Kidney epithelial cell (primary cell): ENCODE measurements at regions not wholly inside any gene's neighbourhood (a gene's known extent, or its start where the extent isn't known, plus 50 kb on each side); places are given as distances from the start of the nearest gene placed in this dataset.

Source experiments
- DNase-seq: peaks from one replicate; pipeline ENCODE4 v3.0.0-alpha.2; 2010; ENCODE audit warnings: low read depth
- H3K27me3 ChIP-seq: 2 replicates; pipeline ENCODE4 v1.6.0; 2011; ENCODE audit warnings: low read length; ENCODE audit not compliant: control insufficient read depth, insufficient read depth
- H3K36me3 ChIP-seq: 2 replicates; pipeline ENCODE4 v1.5.1; 2011; ENCODE audit warnings: low read length; ENCODE audit not compliant: control insufficient read depth, insufficient read depth
- H3K4me3 ChIP-seq: 2 replicates; pipeline ENCODE4 v1.5.1; 2011; ENCODE audit warnings: low read depth, mild to moderate bottlenecking, control low read depth, low read length
- TF ChIP-seq, protein P1 (sequence below): IDR thresholded peaks from 2 replicates; pipeline ENCODE4 v1.5.1; 2011; ENCODE audit warnings: mild to moderate bottlenecking, moderate library complexity, low read length, control low read depth, inconsistent platforms; ENCODE audit not compliant: insufficient read depth, poor library complexity, severe bottlenecking

DNA sequence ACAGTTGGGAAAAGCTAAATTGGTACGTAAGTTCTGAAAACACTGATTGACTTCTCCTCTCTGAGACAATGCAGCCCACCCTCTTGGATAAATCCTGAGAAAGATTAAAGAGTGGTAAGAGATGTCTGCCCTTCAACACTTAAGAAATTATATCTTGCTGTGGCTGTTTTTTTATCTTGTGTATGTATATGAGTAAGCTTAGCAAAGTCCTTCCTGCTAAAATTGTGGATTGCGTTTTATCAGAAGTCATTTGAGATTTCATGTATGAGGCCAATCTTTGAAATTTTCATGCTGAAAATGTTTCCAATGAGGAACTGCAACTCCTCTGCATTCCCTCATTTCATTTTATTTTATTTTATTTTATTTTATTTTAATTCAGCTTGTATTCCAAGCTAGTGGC, 106.2 kb upstream of the INHBA start:
- no peaks in the 10 kb centered on the region for H3K36me3 ChIP-seq
- H3K27me3 ChIP-seq: no peaks in the 10 kb centered on the region
- no peak for DNase-seq
- TF ChIP-seq, protein P1, sequence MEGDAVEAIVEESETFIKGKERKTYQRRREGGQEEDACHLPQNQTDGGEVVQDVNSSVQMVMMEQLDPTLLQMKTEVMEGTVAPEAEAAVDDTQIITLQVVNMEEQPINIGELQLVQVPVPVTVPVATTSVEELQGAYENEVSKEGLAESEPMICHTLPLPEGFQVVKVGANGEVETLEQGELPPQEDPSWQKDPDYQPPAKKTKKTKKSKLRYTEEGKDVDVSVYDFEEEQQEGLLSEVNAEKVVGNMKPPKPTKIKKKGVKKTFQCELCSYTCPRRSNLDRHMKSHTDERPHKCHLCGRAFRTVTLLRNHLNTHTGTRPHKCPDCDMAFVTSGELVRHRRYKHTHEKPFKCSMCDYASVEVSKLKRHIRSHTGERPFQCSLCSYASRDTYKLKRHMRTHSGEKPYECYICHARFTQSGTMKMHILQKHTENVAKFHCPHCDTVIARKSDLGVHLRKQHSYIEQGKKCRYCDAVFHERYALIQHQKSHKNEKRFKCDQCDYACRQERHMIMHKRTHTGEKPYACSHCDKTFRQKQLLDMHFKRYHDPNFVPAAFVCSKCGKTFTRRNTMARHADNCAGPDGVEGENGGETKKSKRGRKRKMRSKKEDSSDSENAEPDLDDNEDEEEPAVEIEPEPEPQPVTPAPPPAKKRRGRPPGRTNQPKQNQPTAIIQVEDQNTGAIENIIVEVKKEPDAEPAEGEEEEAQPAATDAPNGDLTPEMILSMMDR: no peak
- H3K4me3 ChIP-seq: no peak overlapping the region

DNA sequence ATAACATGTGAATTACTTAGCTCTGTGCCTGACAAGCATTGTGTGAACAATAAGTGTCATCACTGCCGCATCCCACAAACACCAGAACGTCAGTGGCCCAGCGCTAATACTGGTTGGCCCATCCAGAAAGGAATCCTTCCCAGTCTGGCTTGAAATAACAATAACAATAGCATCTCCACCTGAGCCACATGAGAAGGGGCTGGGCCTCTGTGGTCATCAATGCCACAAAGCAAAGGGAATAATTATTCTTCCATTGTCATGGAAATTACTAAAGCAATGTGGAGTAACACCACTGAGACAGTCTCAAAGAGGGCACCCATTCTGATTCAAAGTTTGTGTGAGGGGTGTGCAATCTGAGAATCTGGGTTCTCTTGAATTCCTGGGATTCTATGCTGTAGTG, 105.7 kb upstream of the INHBA start:
- no peak for DNase-seq
- Histone ChIP-seq H3K27me3 (no peaks in the 10 kb centered on the region), H3K4me3 (no peak overlapping the region), H3K36me3 (no peaks in the 10 kb centered on the region)
- TF ChIP-seq, protein P1: no peak

GRCh38 chr7:41803569-41803968, 100.7 kb upstream of the INHBA start:
- Histone ChIP-seq H3K4me3 (no peak overlapping the region), H3K27me3 (no peaks in the 10 kb centered on the region), H3K36me3 (no peaks in the 10 kb centered on the region)
- DNase-seq: no peak
- TF ChIP-seq, protein P1: no peak

- DNase-seq: no peak
- TF ChIP-seq, protein P1: no peak
- Histone ChIP-seq H3K27me3 (no peaks in the 10 kb centered on the region), H3K36me3 (no peaks in the 10 kb centered on the region), H3K4me3 (no peak overlapping the region)
These were observed 93.4 kb upstream of the INHBA start for GRCh38 chr7:41796331-41796730.

DNA sequence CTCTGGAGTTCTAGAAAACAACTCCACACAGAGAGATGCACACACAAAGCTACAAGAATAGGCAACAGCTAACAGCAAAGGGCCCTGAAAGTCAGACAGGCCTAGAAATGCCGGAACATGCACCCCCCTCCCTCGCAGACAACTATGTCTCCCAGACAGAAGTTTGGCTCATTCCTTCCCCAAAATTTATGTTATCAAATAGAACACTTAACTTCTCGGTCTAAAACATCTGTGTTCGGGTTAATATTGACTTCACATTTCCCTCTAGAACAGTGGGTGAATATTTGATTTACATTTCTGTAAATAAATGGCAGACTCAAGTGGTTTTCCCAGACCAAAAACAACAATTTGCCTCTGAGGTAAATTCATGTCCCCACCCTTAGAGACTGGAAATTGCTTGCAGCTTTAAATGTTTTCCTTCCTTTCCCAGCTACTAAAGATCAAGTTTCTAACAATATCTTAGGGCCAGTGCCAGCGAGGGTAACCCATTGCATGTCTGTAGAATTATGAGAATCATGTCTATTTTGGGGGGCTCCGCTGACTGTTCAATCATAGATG, 92.5 kb upstream of the INHBA start:
- Histone ChIP-seq H3K4me3 (no peak overlapping the region), H3K27me3 (no peaks in the 10 kb centered on the region), H3K36me3 (no peaks in the 10 kb centered on the region)
- TF ChIP-seq, protein P1: no peak
- no peak for DNase-seq

- DNase-seq: no peak
- H3K36me3 ChIP-seq: no peaks in the 10 kb centered on the region
- H3K4me3 ChIP-seq: no peak overlapping the region
- H3K27me3 ChIP-seq: no peaks in the 10 kb centered on the region
- TF ChIP-seq, protein P1: no peak
These were observed 90.7 kb upstream of the INHBA start for GRCh38 chr7:41793556-41793955.
